ENCODE measurements at regions not wholly inside any gene's neighbourhood (a gene's known extent, or its start where the extent isn't known, plus 50 kb on each side); places are given as distances from the start of the nearest gene placed in this dataset.

DNA sequence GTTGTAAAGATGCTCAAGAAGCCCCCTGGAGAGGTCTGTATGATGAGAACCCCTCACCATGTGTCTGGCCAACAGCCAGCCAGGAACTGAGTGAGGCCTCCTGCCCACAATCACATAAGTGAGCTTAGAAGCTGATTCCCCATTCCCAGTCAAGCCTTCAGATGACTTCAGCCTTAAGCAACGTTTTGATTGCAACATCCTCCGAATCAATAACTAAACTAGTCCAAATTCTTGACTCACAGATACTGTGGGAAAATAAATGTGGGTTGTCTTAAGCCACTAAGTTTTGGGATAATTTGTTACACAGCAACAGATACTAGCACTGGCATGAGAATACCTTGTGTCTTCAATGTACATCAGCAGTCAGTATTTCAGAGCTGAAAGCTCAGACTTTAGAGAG is 54.5 kb upstream of the HS3ST4 start:
- TF ChIP-seq POLR2AphosphoS5 (IDR thresholded peaks at IDR 0.05): no peak
- TF ChIP-seq POLR2A (IDR thresholded peaks at IDR 0.05): no peak
- TF ChIP-seq, protein P1, sequence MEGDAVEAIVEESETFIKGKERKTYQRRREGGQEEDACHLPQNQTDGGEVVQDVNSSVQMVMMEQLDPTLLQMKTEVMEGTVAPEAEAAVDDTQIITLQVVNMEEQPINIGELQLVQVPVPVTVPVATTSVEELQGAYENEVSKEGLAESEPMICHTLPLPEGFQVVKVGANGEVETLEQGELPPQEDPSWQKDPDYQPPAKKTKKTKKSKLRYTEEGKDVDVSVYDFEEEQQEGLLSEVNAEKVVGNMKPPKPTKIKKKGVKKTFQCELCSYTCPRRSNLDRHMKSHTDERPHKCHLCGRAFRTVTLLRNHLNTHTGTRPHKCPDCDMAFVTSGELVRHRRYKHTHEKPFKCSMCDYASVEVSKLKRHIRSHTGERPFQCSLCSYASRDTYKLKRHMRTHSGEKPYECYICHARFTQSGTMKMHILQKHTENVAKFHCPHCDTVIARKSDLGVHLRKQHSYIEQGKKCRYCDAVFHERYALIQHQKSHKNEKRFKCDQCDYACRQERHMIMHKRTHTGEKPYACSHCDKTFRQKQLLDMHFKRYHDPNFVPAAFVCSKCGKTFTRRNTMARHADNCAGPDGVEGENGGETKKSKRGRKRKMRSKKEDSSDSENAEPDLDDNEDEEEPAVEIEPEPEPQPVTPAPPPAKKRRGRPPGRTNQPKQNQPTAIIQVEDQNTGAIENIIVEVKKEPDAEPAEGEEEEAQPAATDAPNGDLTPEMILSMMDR (IDR thresholded peaks at IDR 0.05): no peak
- Histone ChIP-seq H3K4me1 (no peaks in the 10 kb centered on the region), H3K27ac (no peak overlapping the region), H3K27me3 (no peaks in the 10 kb centered on the region), H3K4me3 (no peak overlapping the region), H3K9me3 (no peaks in the 10 kb centered on the region), H3K36me3 (no peaks in the 10 kb centered on the region)
- intact Hi-C loops (cut with DNase I; ENCODE audit: low total_unique reads): loop anchor here (1.0 kb wide), 1 partner anchor 17 kb away; no protein-coding TSS in a partner anchor
- no peak for DNase-seq (ENCODE audit: low spot score in 2 of 2)

DNA sequence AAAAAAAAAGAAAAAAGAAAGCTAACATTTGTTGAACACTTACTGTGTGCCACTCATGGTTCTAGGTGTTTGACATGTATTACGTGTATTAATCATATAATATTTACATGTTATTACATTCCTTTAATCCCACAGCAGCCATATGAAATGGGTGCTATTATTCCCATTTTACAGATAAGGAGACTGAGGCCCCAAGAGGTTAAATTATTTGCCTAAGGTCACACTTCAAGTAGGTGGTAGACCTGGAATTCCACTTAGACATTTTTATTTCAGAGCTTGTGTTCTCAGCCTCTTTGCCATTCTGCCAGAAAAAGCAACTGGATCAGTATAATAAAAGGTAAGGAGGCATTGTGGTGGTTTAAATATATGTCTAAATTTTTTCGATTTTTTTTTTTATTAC is 55.1 kb upstream of the HS3ST4 start:
- no peak for TF ChIP-seq POLR2AphosphoS5 (IDR thresholded peaks at IDR 0.05)
- TF ChIP-seq POLR2A (IDR thresholded peaks at IDR 0.05): no peak
- TF ChIP-seq, protein P1 (IDR thresholded peaks at IDR 0.05): no peak
- Histone ChIP-seq H3K27me3 (no peaks in the 10 kb centered on the region), H3K4me1 (no peaks in the 10 kb centered on the region), H3K9me3 (no peaks in the 10 kb centered on the region), H3K27ac (no peak overlapping the region), H3K4me3 (no peak overlapping the region), H3K36me3 (no peaks in the 10 kb centered on the region)
- no peak for DNase-seq (ENCODE audit: low spot score in 2 of 2)
- intact Hi-C loops (cut with DNase I; ENCODE audit: low total_unique reads): loop anchor here (1.0 kb wide), 1 partner anchor 18 kb away; no protein-coding TSS in a partner anchor

DNA sequence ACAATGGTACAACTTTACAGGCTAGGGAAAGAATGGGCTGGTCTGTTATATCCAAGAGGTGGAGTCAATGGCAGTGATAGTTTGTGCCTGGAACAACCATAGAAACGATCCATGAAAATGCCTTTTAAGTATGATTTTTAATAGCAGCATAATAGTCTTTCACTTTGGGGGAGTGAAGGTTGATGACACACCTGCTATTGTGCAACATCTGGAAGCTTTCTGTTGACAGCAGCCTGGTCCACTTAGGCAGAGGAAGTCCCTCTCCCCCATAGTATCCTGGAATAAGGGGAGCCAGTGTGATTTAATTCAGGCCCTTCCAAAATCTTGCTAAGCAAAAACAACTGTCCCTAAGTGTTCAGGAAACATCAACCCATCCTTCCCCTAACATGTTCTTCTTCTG is 56.3 kb upstream of the HS3ST4 start:
- DNase-seq (ENCODE audit: low spot score in 2 of 2): no peak
- Histone ChIP-seq H3K36me3 (no peaks in the 10 kb centered on the region), H3K4me3 (no peak overlapping the region), H3K27me3 (no peaks in the 10 kb centered on the region), H3K4me1 (no peaks in the 10 kb centered on the region), H3K9me3 (no peaks in the 10 kb centered on the region), H3K27ac (no peak overlapping the region)
- TF ChIP-seq POLR2AphosphoS5 (IDR thresholded peaks at IDR 0.05): no peak
- TF ChIP-seq, protein P1 (IDR thresholded peaks at IDR 0.05): no peak
- no peak for TF ChIP-seq POLR2A (IDR thresholded peaks at IDR 0.05)
- intact Hi-C loops (cut with DNase I; ENCODE audit: low total_unique reads): no loop called here

DNA sequence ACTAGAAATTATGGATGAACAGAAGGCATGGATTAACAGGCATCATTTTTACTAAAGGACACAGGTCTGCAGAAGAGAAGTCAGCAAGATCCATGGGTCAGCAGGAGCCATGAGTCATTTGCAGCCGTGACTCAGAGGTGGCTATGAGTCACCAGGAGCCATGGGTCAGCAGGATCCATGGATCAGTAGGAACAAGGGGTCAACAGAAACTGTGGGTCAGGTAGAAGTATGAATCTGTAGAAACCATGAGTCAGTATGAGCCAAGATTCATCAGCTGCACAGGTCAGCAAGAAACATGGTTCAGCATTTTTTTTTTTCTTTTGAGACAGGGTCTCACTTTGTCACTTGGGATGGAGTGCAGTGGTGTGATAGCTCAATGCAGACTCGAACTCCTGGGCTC is 58.2 kb upstream of the HS3ST4 start:
- Histone ChIP-seq H3K9me3 (no peaks in the 10 kb centered on the region), H3K4me3 (no peak overlapping the region), H3K4me1 (no peaks in the 10 kb centered on the region), H3K27me3 (no peaks in the 10 kb centered on the region), H3K27ac (no peak overlapping the region), H3K36me3 (no peaks in the 10 kb centered on the region)
- intact Hi-C loops (cut with DNase I; ENCODE audit: low total_unique reads): no loop called here
- DNase-seq (ENCODE audit: low spot score in 2 of 2): no peak
- no peak for TF ChIP-seq POLR2A (IDR thresholded peaks at IDR 0.05)
- TF ChIP-seq, protein P1 (IDR thresholded peaks at IDR 0.05): no peak
- no peak for TF ChIP-seq POLR2AphosphoS5 (IDR thresholded peaks at IDR 0.05)

DNA sequence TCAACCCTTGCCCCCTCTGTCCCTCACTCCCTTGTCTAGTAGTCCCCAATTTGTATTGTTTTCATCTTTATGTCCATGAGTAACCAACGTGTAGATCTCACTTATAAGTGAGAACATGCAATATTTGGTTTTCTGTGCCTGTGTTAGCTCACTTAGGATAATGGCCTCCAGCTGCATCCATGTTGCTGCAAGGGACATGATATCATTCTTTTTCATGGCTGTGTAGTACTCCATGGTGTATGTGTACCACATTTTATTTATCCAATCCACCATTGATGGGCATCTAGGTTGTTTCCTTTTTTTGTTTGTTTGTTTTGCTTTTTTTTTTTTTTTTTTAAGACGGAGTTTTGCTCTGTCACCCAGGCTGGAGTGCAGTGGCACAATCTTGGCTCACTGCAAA is 63.0 kb upstream of the HS3ST4 start:
- Histone ChIP-seq H3K27ac (no peak overlapping the region), H3K27me3 (no peaks in the 10 kb centered on the region), H3K4me1 (no peaks in the 10 kb centered on the region), H3K9me3 (no peaks in the 10 kb centered on the region), H3K4me3 (no peak overlapping the region), H3K36me3 (no peaks in the 10 kb centered on the region)
- TF ChIP-seq, protein P1 (IDR thresholded peaks at IDR 0.05): no peak
- TF ChIP-seq POLR2A (IDR thresholded peaks at IDR 0.05): no peak
- no peak for TF ChIP-seq POLR2AphosphoS5 (IDR thresholded peaks at IDR 0.05)
- intact Hi-C loops (cut with DNase I; ENCODE audit: low total_unique reads): no loop called here
- DNase-seq (ENCODE audit: low spot score in 2 of 2): no peak
